Tibial artery (tissue), 4 donors: ENCODE measurements at regions not wholly inside any gene's neighbourhood (a gene's known extent, or its start where the extent isn't known, plus 50 kb on each side); places are given as distances from the start of the nearest gene placed in this dataset.
"Not testable (repeated sequence)": the region's sequence is repeated elsewhere in the genome, so short reads cannot be mapped to it uniquely, and the experiment has no call there.

ENCODE experiments used
- DNase-seq, 2 donors: peaks; one replicate each; pipeline ENCODE4 v3.0.0-alpha.2; 2019
- H3K27ac ChIP-seq, 2 donors: fragments of 200-600 bp; sonication (generic) in 1 of 2; 1 replicate in 1 of 2; 2 replicates in 1 of 2; pipeline ENCODE4 v1.5.1; 2018 to 2019; ENCODE audit warnings: mild to moderate bottlenecking in 1 of 2
- H3K27me3 ChIP-seq, 2 donors: fragments of 200-600 bp; sonication (generic) in 1 of 2; one replicate each; pipeline versions ENCODE4 v1.5.1 to v1.6.0; 2016 to 2019
- H3K36me3 ChIP-seq, 3 donors: fragments of 200-600 bp; sonication (generic) in 2 of 3; one replicate each; pipeline ENCODE4 v1.5.1; 2016 to 2019; ENCODE audit warnings: mild to moderate bottlenecking in 2 of 3
- H3K4me1 ChIP-seq, 4 donors: fragments of 200-600 bp; sonication (generic) in 2 of 4; 1 replicate in 3 of 4; 2 replicates in 1 of 4; pipeline ENCODE4 v1.5.1; 2016 to 2019
- H3K4me3 ChIP-seq, 2 donors: fragments of 200-600 bp; sonication (generic) in 1 of 2; 1 replicate in 1 of 2; 2 replicates in 1 of 2; pipeline ENCODE4 v1.5.1; 2018 to 2019; ENCODE audit warnings: mild to moderate bottlenecking in 2 of 2
- H3K9me3 ChIP-seq, 3 donors: fragments of 200-600 bp; sonication (generic) in 1 of 3; one replicate each; pipeline ENCODE4 v1.5.1; 2016 to 2019
- CTCF ChIP-seq, 2 experiments: fragments of 200-600 bp in 1 of 2; fragments of 450-650 bp in 1 of 2; IDR thresholded peaks; one replicate each; pipeline ENCODE4 v1.5.1; 2017 to 2019; ENCODE audit warnings: antibody characterized with exemption in 2 of 2, mild to moderate bottlenecking in 1 of 2, moderate library complexity in 1 of 2
- intact Hi-C: fragments of 100-400 bp; cut with DNase I; formaldehyde crosslinking; loops from one replicate; pipeline ENCODE4 v1.15.0; 2023; ENCODE audit warnings: low total_unique reads

DNA sequence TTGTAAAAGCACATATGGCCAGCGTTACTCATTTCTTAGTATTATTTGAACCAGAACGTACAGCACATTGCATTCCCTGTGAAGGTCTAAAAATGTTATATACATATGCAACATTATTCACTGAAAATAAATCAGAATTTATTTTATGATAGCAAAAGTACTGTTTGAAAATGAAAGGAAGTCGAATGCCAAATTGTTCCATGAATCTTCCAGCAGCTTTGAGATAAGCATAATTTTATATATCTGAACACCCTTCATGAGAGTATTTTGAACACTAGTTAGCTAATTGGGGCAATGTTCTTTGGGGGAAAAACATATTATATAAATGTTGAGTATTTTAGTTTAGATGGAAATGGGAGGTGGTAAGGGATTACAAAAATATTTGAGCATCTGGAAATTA lies 300.7 kb upstream of the SYT1 start:
- Histone ChIP-seq H3K27me3 (no peaks in the 10 kb centered on the region), H3K36me3 (no peaks in the 10 kb centered on the region), H3K4me1 (no peaks in the 10 kb centered on the region), H3K27ac (no peak overlapping the region), H3K9me3 (no peaks in the 10 kb centered on the region), H3K4me3 (no peak overlapping the region)
- DNase-seq = no peak
- intact Hi-C loops = no loop called here
- TF ChIP-seq CTCF (IDR thresholded peaks at IDR 0.05) = no peak

DNA sequence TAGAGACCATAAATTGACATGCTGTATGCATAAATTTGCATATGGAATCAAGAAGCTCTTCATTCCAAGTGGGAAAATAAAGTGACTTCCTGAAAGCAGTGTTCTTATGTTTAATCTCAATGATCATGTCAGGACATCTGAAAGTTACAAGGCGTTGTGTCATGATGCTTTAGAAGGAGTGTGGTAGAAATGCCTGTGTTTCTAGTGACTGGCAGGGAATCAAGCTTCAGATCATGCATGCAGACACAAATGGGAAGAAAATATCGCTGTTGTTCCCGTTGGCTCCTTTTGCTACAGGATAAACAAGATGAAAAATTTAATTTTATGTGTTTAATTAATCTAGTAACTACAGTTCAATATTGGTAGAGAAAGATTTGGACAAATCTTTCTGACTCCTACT lies 298.1 kb upstream of the SYT1 start:
- Histone ChIP-seq H3K27ac (no peak overlapping the region), H3K27me3 (no peaks in the 10 kb centered on the region), H3K4me1 (no peaks in the 10 kb centered on the region), H3K9me3 (no peaks in the 10 kb centered on the region), H3K4me3 (no peak overlapping the region), H3K36me3 (no peaks in the 10 kb centered on the region)
- no peak for TF ChIP-seq CTCF (IDR thresholded peaks at IDR 0.05)
- DNase-seq = no peak
- intact Hi-C loops = no loop called here

GRCh38 chr12:78568321-78569020 lies 296.1 kb upstream of the SYT1 start:
- no peak for TF ChIP-seq CTCF (IDR thresholded peaks at IDR 0.05)
- no peaks in the 10 kb centered on the region for H3K4me1 ChIP-seq
- no peak for DNase-seq
- H3K27ac ChIP-seq = no peak overlapping the region
- no peaks in the 10 kb centered on the region for H3K36me3 ChIP-seq
- no peaks in the 10 kb centered on the region for H3K27me3 ChIP-seq
- H3K4me3 ChIP-seq = no peak overlapping the region
- H3K9me3 ChIP-seq = no peaks in the 10 kb centered on the region
- intact Hi-C loops = no loop called here

DNA sequence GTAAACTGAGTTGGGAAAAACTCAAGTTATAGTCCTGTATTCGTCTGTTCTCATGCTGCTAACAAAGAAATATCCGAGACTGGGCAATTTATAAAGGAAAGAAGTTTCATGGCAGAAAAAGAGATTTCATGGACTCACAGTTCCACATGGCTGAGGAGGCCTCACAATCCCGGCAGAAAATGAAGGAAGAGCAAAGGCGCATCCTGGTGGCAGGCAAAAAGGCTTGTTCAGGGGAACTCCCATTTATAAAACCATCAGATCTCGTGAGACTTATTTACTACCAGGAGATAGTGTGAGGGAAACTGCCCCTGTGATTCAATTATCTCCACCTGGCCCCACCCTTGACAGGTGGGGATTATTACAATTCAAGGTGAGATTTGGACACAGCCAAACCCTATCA lies 292.6 kb upstream of the SYT1 start:
- no peak overlapping the region for H3K27ac ChIP-seq
- intact Hi-C loops = no loop called here
- H3K9me3 ChIP-seq = no peaks in the 10 kb centered on the region
- H3K27me3 ChIP-seq = no peaks in the 10 kb centered on the region
- no peak for TF ChIP-seq CTCF (IDR thresholded peaks at IDR 0.05)
- H3K4me1 ChIP-seq = no peaks in the 10 kb centered on the region
- H3K36me3 ChIP-seq = no peaks in the 10 kb centered on the region
- no peak for DNase-seq
- H3K4me3 ChIP-seq = no peak overlapping the region

DNA sequence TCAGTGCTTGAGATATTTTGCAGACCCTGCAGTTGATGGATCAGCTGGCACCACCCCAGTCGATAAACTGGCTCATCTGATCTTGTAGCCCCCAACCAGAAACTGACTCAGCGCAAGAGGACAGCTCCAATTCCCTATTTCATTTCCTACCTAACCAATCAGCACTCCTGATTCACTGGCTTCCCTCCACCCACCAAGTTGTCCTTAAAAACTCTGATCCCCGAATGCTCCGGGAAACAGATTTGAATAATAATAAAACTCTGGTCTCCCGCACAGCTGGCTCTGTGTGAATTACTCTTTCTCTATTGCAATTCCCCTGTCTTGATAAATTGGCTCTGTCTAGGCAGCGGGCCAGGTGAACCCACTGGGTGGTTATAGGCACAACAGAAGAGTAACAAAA lies 289.4 kb upstream of the SYT1 start:
- DNase-seq, H3K27me3 ChIP-seq, H3K4me3 ChIP-seq, H3K4me1 ChIP-seq, intact Hi-C loops, H3K9me3 ChIP-seq, H3K27ac ChIP-seq, H3K36me3 ChIP-seq: not testable (repeated sequence)

GRCh38 chr12:78579846-78580245 lies 284.7 kb upstream of the SYT1 start:
- no peak for DNase-seq
- H3K4me3 ChIP-seq = no peak overlapping the region
- intact Hi-C loops = no loop called here
- no peaks in the 10 kb centered on the region for H3K4me1 ChIP-seq
- H3K27ac ChIP-seq = no peak overlapping the region
- no peaks in the 10 kb centered on the region for H3K27me3 ChIP-seq
- TF ChIP-seq CTCF (IDR thresholded peaks at IDR 0.05) = no peak
- H3K36me3 ChIP-seq = no peaks in the 10 kb centered on the region
- H3K9me3 ChIP-seq = peaks cover 0 to 3% (median 0%) of the 10 kb centered on the region in 3 donors
